Heart left ventricle (tissue), 13 donors: ENCODE measurements at regions not wholly inside any gene's neighbourhood (a gene's known extent, or its start where the extent isn't known, plus 50 kb on each side); places are given as distances from the start of the nearest gene placed in this dataset.

Experiments used
- CTCF ChIP-seq, 12 donors: fragments of 200-600 bp; sonication (generic) in 4 of 12; IDR thresholded peaks; one replicate each; pipeline versions ENCODE4 v1.5.0 to v1.8.0; 2018 to 2022; ENCODE audit warnings: antibody characterized with exemption in 12 of 12, mild to moderate bottlenecking in 5 of 12
- POLR2A ChIP-seq, 2 donors: fragments of 450-650 bp; IDR thresholded peaks; one replicate each; pipeline ENCODE4 v1.6.1; 2017; ENCODE audit warnings: antibody characterized with exemption in 2 of 2, mild to moderate bottlenecking in 2 of 2, moderate library complexity in 2 of 2
- donor health status: ischemic (EF 13 %, LVEDD 7.1; RV severe dilation, severe dysfunction).
- donor health status: DM: no; HTN: yes; CAD: no.
- donor health status: DM: no; HTN: no; CAD: no.
- donor health status: ischemic (EF 25% LVEDD 6.9; RV normal size, moderate dysfunction).
- donor health status: ischemic (EF 25% LVEDD 5.7; RV mildly dilated, moderate dysfunction).
- donor health status: ischemic (EF 35%, LVEDD 5.7; RV mildly dilated, moderate dysfunction).
- donor health status: nonischemic (EF 11% LVEDD 7.7; RV severe dilation, severe dysfunction).
- donor health status: DM: yes; HTN: yes; CAD: no.
- donor health status: PGD.
- donor health status: ischemic (EF 29% LVEDD 5.4; RV normal size, mild dysfunction).
- donor health status: nonischemic (EF 23%, LVEDD 6.1; RV moderate dilation, normal function).

GRCh38 chr7:79552463-79552862 lies 99.0 kb upstream of the MAGI2 start:
- TF ChIP-seq POLR2A (IDR thresholded peaks at IDR 0.05), result no peak
- TF ChIP-seq CTCF (IDR thresholded peaks at IDR 0.05), result no peak
